ENCODE measurements at regions not wholly inside any gene's neighbourhood (a gene's known extent, or its start where the extent isn't known, plus 50 kb on each side); places are given as distances from the start of the nearest gene placed in this dataset.

DNA sequence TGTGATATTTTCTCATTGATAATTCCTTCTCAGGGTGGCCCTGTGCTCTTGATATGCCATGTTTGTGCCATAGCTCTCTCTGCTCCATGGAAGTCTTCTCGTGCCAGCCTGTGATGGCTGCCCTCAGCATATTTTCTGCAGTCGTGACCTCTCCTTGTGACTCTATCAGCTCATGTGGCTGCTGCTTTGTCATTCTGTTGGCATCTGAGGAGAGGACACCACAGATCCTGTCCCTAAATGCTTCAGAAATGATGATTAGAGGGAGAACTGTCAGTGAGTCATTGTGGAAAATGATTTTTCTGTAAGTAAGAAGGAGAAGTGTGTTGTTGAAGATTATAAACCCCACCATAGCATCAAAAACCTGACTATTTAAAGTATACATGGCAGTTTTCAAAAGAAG is 286.0 kb downstream of the ADGRL2 start (continued):
- TF ChIP-seq FOS (IDR thresholded peaks at IDR 0.05; ENCODE audit: borderline replicate concordance, extremely low read depth, insufficient read length): no peak
- TF ChIP-seq YBX1 (IDR thresholded peaks at IDR 0.05): no peak
- no peak for TF ChIP-seq RBBP5 (conservative IDR thresholded peaks at IDR 0.05)
- TF ChIP-seq KAT2A (conservative IDR thresholded peaks at IDR 0.05; ENCODE audit: control insufficient read depth, low read depth, low read length): no peak
- TF ChIP-seq, protein P1, sequence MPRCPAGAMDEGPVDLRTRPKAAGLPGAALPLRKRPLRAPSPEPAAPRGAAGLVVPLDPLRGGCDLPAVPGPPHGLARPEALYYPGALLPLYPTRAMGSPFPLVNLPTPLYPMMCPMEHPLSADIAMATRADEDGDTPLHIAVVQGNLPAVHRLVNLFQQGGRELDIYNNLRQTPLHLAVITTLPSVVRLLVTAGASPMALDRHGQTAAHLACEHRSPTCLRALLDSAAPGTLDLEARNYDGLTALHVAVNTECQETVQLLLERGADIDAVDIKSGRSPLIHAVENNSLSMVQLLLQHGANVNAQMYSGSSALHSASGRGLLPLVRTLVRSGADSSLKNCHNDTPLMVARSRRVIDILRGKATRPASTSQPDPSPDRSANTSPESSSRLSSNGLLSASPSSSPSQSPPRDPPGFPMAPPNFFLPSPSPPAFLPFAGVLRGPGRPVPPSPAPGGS (IDR thresholded peaks at IDR 0.05; ENCODE audit: borderline replicate concordance, insufficient read depth, low read depth, low read length, poor library complexity, severe bottlenecking): no peak
- TF ChIP-seq NR2C1 (IDR thresholded peaks at IDR 0.05): no peak
- TF ChIP-seq SMAD5 (IDR thresholded peaks at IDR 0.05; ENCODE audit: low read depth): no peak
- TF ChIP-seq, protein P2, sequence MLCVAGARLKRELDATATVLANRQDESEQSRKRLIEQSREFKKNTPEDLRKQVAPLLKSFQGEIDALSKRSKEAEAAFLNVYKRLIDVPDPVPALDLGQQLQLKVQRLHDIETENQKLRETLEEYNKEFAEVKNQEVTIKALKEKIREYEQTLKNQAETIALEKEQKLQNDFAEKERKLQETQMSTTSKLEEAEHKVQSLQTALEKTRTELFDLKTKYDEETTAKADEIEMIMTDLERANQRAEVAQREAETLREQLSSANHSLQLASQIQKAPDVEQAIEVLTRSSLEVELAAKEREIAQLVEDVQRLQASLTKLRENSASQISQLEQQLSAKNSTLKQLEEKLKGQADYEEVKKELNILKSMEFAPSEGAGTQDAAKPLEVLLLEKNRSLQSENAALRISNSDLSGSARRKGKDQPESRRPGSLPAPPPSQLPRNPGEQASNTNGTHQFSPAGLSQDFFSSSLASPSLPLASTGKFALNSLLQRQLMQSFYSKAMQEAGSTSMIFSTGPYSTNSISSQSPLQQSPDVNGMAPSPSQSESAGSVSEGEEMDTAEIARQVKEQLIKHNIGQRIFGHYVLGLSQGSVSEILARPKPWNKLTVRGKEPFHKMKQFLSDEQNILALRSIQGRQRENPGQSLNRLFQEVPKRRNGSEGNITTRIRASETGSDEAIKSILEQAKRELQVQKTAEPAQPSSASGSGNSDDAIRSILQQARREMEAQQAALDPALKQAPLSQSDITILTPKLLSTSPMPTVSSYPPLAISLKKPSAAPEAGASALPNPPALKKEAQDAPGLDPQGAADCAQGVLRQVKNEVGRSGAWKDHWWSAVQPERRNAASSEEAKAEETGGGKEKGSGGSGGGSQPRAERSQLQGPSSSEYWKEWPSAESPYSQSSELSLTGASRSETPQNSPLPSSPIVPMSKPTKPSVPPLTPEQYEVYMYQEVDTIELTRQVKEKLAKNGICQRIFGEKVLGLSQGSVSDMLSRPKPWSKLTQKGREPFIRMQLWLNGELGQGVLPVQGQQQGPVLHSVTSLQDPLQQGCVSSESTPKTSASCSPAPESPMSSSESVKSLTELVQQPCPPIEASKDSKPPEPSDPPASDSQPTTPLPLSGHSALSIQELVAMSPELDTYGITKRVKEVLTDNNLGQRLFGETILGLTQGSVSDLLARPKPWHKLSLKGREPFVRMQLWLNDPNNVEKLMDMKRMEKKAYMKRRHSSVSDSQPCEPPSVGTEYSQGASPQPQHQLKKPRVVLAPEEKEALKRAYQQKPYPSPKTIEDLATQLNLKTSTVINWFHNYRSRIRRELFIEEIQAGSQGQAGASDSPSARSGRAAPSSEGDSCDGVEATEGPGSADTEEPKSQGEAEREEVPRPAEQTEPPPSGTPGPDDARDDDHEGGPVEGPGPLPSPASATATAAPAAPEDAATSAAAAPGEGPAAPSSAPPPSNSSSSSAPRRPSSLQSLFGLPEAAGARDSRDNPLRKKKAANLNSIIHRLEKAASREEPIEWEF (IDR thresholded peaks at IDR 0.05; ENCODE audit: insufficient replicate concordance, low read depth, low read length): no peak
- no peak for TF ChIP-seq EGR1 (IDR thresholded peaks at IDR 0.05; ENCODE audit: borderline replicate concordance in 1 of 2, low read depth in 2 of 2, low read length in 2 of 2)
- TF ChIP-seq HDAC6 (IDR thresholded peaks at IDR 0.05; ENCODE audit: unreplicated experiment): no peak
- TF ChIP-seq, protein P3, sequence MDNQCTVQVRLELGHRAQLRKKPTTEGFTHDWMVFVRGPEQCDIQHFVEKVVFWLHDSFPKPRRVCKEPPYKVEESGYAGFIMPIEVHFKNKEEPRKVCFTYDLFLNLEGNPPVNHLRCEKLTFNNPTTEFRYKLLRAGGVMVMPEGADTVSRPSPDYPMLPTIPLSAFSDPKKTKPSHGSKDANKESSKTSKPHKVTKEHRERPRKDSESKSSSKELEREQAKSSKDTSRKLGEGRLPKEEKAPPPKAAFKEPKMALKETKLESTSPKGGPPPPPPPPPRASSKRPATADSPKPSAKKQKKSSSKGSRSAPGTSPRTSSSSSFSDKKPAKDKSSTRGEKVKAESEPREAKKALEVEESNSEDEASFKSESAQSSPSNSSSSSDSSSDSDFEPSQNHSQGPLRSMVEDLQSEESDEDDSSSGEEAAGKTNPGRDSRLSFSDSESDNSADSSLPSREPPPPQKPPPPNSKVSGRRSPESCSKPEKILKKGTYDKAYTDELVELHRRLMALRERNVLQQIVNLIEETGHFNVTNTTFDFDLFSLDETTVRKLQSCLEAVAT (IDR thresholded peaks at IDR 0.05): no peak
